PC-9 (cell line): ENCODE measurements at regions not wholly inside any gene's neighbourhood (a gene's known extent, or its start where the extent isn't known, plus 50 kb on each side); places are given as distances from the start of the nearest gene placed in this dataset.

ENCODE experiments used
- BruUV-seq: library from RNA; stranded (reverse); fragments of 400-500 nt; replicated peaks from 2 replicates; lab custom pipeline; 2021; lab: Mats Ljungman, UMichigan
- CTCF ChIA-PET: fragments of 300-600 bp; sonication (Branson Sonifier 250); formaldehyde crosslinking; loops from one replicate; lab custom pipeline; 2022; ENCODE audit warnings: antibody characterized with exemption; lab: Charles Lee
- POLR2A ChIA-PET: fragments of 300-600 bp; sonication (Branson Sonifier 250); formaldehyde crosslinking; loops from one replicate; lab custom pipeline; 2022; ENCODE audit warnings: antibody characterized with exemption; ENCODE audit not compliant: unreplicated experiment; lab: Charles Lee
- DNase-seq, 2 experiments: peaks; one replicate each; pipeline versions ENCODE4 v3.0.0 to v3.0.0-alpha.2; 2015 to 2022; ENCODE audit warnings: mixed read lengths in 1 of 2
- H2AFZ ChIP-seq: fragments of 200-600 bp; sonication (generic); 2 replicates; pipeline ENCODE4 v1.8.1; 2017; ENCODE audit warnings: antibody characterized with exemption
- H3F3A ChIP-seq: fragments of 200-600 bp; sonication (generic); 2 replicates; pipeline ENCODE4 v1.8.1; 2017; ENCODE audit warnings: antibody characterized with exemption, mild to moderate bottlenecking, low read depth; ENCODE audit not compliant: insufficient read depth
- H3K27ac ChIP-seq: fragments of 200-600 bp; sonication (generic); 2 replicates; pipeline ENCODE4 v1.6.1; 2016; ENCODE audit warnings: mixed run types
- H3K27me3 ChIP-seq: fragments of 200-600 bp; sonication (generic); 2 replicates; pipeline ENCODE4 v1.6.1; 2016; ENCODE audit warnings: low read depth, mixed run types; ENCODE audit not compliant: insufficient read depth
- H3K36me3 ChIP-seq: fragments of 200-600 bp; sonication (generic); 2 replicates; pipeline ENCODE4 v1.6.1; 2016; ENCODE audit warnings: low read depth, mixed run types
- H3K4me1 ChIP-seq: fragments of 200-600 bp; sonication (generic); replicated peaks from 2 replicates; pipeline ENCODE4 v1.6.1; 2016; ENCODE audit warnings: mixed run types; ENCODE audit not compliant: insufficient read depth
- H3K4me2 ChIP-seq: fragments of 200-600 bp; sonication (generic); 2 replicates; pipeline ENCODE4 v1.6.1; 2017; ENCODE audit warnings: mixed run types
- H3K4me3 ChIP-seq: fragments of 200-600 bp; sonication (generic); 2 replicates; pipeline ENCODE4 v1.6.1; 2016; ENCODE audit warnings: mixed run types
- H3K79me2 ChIP-seq: fragments of 200-600 bp; sonication (generic); 2 replicates; pipeline ENCODE4 v1.6.1; 2017; ENCODE audit warnings: low read depth, mixed run types
- H3K9me2 ChIP-seq: fragments of 200-600 bp; sonication (generic); 2 replicates; pipeline ENCODE4 v1.8.1; 2017; ENCODE audit warnings: mild to moderate bottlenecking; ENCODE audit not compliant: insufficient read depth
- H3K9me3 ChIP-seq: fragments of 200-600 bp; sonication (generic); 2 replicates; pipeline ENCODE4 v1.8.1; 2016; ENCODE audit warnings: low read depth; ENCODE audit not compliant: insufficient read depth
- H4K20me1 ChIP-seq: fragments of 200-600 bp; sonication (generic); 2 replicates; pipeline ENCODE4 v1.8.1; 2017; ENCODE audit not compliant: insufficient read depth
- EZH2 ChIP-seq: fragments of 200-600 bp; sonication (generic); IDR thresholded peaks from 2 replicates; pipeline ENCODE4 v1.8.0; 2017; ENCODE audit warnings: antibody characterized with exemption, low read depth
- intact Hi-C: fragments of 100-400 bp; cut with micrococcal nuclease; formaldehyde crosslinking; loops from one replicate; pipeline ENCODE4 v1.10.0; 2022; ENCODE audit not compliant: unreplicated experiment
- TF ChIP-seq, protein P1 (sequence below): fragments of 200-600 bp; sonication (generic); conservative IDR thresholded peaks from 2 replicates; pipeline ENCODE4 v1.6.1; 2017; ENCODE audit warnings: mixed run types, antibody characterized with exemption, mild to moderate bottlenecking, moderate library complexity

DNA sequence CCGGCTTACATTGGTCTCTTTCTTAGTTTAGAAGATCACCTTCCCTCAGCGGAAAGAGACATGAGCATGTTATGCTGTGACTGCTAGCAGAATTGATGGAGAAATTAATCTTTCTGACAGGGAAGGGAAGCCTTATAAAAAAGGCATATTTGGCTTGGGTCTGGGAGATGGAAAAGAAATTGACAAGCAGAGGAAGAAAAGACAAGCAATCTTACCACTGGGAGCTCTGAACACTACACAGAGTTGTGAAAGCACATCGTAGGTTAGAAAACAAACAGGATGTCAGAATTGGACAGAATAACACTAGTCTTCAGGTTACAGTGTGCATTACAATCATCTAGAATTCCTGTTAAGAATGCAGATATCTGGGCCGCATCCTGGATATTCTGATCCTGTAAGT, 1493.8 kb upstream of the IGFBP7 start:
- ChIA-PET CTCF (no interaction called here), POLR2A (no interaction called here)
- intact Hi-C loops = no loop called here

DNA sequence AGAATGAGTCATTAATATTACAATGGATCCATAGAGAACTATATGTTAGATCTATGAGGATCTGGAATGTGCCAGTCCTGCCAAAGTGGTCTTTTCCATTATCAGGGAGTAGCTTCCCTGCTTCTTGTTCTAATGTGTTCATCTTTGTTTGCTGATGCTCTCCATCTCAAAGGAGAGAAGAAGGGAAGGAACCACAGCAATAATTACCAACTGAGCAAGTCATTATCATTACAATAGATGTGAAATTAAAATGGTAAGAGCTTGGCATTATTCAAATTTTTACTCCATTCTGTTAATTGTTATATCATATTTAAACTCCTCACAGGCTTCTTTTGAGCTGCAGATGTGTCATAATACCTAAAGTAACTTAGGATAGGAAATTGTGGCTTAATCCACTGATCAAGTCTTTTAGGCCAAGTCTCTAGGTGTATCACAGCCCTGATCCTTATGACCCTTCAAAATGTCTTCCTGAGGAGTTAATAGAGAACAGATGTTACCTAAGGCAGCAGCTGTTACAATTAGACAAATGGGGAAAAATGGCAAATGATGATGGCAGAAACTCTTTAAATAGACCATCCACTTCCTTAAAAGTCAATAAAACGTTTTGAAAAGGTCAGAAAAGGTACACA, 1492.7 kb upstream of the IGFBP7 start:
- Histone ChIP-seq H3K9me3 (no peaks in the 10 kb centered on the region), H2AFZ (no peak overlapping the region), H3K27ac (no peak overlapping the region), H3K4me1 (no peaks in the 10 kb centered on the region), H3K79me2 (no peaks in the 10 kb centered on the region), H3F3A (no peaks in the 10 kb centered on the region), H3K4me2 (no peak overlapping the region), H4K20me1 (no peaks in the 10 kb centered on the region), H3K9me2 (no peaks in the 10 kb centered on the region), H3K4me3 (no peak overlapping the region), H3K36me3 (no peaks in the 10 kb centered on the region), H3K27me3 (no peaks in the 10 kb centered on the region)
- CTCF ChIA-PET = no interaction called here
- no peak for DNase-seq
- POLR2A ChIA-PET = no interaction called here
- TF ChIP-seq, protein P1, sequence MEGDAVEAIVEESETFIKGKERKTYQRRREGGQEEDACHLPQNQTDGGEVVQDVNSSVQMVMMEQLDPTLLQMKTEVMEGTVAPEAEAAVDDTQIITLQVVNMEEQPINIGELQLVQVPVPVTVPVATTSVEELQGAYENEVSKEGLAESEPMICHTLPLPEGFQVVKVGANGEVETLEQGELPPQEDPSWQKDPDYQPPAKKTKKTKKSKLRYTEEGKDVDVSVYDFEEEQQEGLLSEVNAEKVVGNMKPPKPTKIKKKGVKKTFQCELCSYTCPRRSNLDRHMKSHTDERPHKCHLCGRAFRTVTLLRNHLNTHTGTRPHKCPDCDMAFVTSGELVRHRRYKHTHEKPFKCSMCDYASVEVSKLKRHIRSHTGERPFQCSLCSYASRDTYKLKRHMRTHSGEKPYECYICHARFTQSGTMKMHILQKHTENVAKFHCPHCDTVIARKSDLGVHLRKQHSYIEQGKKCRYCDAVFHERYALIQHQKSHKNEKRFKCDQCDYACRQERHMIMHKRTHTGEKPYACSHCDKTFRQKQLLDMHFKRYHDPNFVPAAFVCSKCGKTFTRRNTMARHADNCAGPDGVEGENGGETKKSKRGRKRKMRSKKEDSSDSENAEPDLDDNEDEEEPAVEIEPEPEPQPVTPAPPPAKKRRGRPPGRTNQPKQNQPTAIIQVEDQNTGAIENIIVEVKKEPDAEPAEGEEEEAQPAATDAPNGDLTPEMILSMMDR = no peak
- TF ChIP-seq EZH2 = no peak
- intact Hi-C loops = no loop called here
- no TSS peak for BruUV-seq

More for the DNA sequence above, 1493.8 kb upstream of the IGFBP7 start:
- Histone ChIP-seq H3K4me1 (no peaks in the 10 kb centered on the region), H3K4me2 (no peak overlapping the region), H2AFZ (no peak overlapping the region), H3K27ac (no peak overlapping the region), H3F3A (no peaks in the 10 kb centered on the region), H4K20me1 (no peaks in the 10 kb centered on the region), H3K36me3 (no peaks in the 10 kb centered on the region), H3K4me3 (no peak overlapping the region), H3K79me2 (no peaks in the 10 kb centered on the region), H3K27me3 (no peaks in the 10 kb centered on the region), H3K9me2 (no peaks in the 10 kb centered on the region), H3K9me3 (no peaks in the 10 kb centered on the region)
- TF ChIP-seq, protein P1 = no peak
- no peak for TF ChIP-seq EZH2
- no peak for DNase-seq
- BruUV-seq = no TSS peak

DNA sequence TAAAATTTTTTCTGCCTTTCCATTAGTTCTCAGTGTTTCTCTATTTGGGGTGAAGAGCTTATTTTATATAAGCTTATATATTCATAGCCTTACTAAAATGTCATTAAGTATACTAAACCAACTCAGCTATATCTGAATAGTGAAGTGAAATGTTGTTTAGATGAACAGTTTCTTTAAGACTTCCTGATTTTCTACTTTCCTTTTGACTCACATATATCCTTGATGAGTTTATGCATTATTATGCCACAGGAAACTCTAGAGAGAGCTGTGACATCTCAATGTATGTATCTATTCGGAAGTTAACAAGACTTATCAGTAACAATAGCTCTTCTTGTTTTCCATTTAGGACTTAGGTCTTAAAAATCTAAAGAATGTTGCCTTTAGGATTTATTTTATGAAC, 1491.8 kb upstream of the IGFBP7 start:
- Histone ChIP-seq H3K4me3 (no peak overlapping the region), H4K20me1 (no peaks in the 10 kb centered on the region), H3F3A (no peaks in the 10 kb centered on the region), H3K27me3 (no peaks in the 10 kb centered on the region), H3K9me3 (no peaks in the 10 kb centered on the region), H3K4me1 (no peaks in the 10 kb centered on the region), H3K27ac (no peak overlapping the region), H2AFZ (no peak overlapping the region), H3K79me2 (no peaks in the 10 kb centered on the region), H3K36me3 (no peaks in the 10 kb centered on the region), H3K4me2 (no peak overlapping the region), H3K9me2 (no peaks in the 10 kb centered on the region)
- no peak for DNase-seq
- intact Hi-C loops = no loop called here
- TF ChIP-seq EZH2 = no peak
- TF ChIP-seq, protein P1 = no peak
- BruUV-seq = no TSS peak
- ChIA-PET POLR2A (no interaction called here), CTCF (no interaction called here)
